ENCODE measurements at regions not wholly inside any gene's neighbourhood (a gene's known extent, or its start where the extent isn't known, plus 50 kb on each side); places are given as distances from the start of the nearest gene placed in this dataset.

GRCh38 chr13:55087085-55087484 lies 2053.6 kb upstream of the PRR20A start:
- TF ChIP-seq CTCF (IDR thresholded peaks at IDR 0.05) (no peak), POLR2A (IDR thresholded peaks at IDR 0.05) (no peak)

Measured in Peyer's patch (tissue), 4 donors.